Hepatic stellate cell (primary cell): ENCODE measurements at regions not wholly inside any gene's neighbourhood (a gene's known extent, or its start where the extent isn't known, plus 50 kb on each side); places are given as distances from the start of the nearest gene placed in this dataset.

Source experiments
- DNase-seq: peaks from one replicate; pipeline ENCODE4 v3.0.0; 2011; ENCODE audit warnings: low spot score

GRCh38 chr15:62985768-62986167, 56.8 kb upstream of the TPM1 start:
- no peak for DNase-seq

DNA sequence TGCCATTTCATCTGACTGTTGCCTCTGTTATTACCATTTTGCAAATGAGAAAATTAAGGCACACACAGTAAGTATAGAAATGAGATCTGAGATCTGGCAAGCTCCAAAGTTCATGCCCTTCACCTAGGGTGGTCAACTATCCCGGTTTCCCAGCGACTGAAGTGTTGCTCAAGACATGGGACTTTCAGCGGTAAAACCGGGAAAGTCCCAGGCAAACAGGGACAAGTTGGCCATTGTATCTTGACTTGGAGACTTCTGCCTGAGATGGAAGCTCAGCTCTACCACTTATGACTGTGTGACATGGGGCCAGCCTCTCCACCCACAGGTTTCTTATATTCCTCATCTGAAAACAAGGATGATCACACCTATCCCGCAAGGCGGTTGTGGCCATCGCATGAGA, 55.6 kb upstream of the TPM1 start:
- no peak for DNase-seq

DNA sequence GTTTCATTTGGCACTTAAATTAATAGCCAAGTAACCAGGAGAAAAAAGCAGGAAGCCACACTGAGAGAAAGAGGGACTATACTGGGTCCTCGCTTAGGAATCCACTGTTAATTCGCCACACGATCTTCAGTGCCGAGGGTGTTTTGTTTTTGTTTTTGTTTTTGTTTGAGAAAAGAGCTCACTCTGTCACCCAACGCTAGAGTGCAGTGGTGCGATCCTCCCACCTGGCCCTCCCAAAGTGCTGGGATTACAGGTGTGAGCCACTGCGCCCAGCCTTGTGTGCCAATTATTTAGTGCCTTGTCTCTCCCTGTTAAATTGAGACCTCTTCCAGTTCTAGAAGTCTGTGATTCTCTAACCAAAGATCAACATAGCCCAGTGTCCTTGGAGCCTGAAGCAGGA, 53.8 kb upstream of the TPM1 start:
- no peak for DNase-seq

- DNase-seq: peak; percentile 29
These were observed 53.0 kb upstream of the TPM1 start for GRCh38 chr15:62989366-62990055.

DNA sequence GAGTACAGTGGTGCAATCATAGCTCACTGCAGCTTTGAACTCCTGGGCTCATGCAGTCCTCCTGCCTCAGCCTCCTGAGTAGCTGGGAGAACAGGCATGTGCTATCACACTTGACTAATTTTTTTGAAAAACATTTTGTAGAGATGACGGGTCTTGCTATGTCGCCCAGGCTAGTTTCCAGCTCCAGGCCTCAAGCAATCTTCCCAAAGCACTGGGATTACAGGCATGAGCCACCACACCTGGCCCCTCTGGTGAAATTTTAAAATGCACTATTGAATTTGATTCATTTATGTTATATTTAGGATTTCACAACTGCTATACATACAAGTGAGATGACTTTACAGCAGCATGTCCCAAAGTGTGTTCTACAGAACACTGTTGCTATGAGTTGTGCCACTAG, 50.8 kb upstream of the TPM1 start:
- no peak for DNase-seq

DNA sequence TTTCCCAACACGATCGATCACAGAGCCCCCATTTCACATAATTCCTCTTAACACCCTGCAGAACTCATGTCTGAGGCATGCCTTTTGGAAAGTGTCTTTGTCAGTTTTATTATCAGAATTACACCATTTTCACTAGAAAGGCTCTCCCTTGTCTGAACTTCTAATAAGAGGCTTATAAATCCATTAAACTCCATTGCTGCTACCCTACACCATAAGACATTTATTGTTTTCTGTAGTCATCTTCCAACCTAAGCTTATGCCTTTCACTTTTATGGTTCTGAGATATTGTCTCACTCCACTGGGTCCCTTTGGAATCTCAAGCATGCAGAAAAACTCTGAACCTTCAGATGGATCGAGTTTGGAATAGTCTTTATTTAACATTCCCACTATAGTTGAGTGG, 50.2 kb upstream of the TPM1 start:
- no peak for DNase-seq
